Ammon's horn (tissue), 1 donor: ENCODE measurements at regions not wholly inside any gene's neighbourhood (a gene's known extent, or its start where the extent isn't known, plus 50 kb on each side); places are given as distances from the start of the nearest gene placed in this dataset.
"Not testable (repeated sequence)": the region's sequence is repeated elsewhere in the genome, so short reads cannot be mapped to it uniquely, and the experiment has no call there.

Experiments
- DNase-seq: peaks from one replicate; pipeline ENCODE4 v3.0.0-alpha.2; 2016; ENCODE audit warnings: low spot score

DNA sequence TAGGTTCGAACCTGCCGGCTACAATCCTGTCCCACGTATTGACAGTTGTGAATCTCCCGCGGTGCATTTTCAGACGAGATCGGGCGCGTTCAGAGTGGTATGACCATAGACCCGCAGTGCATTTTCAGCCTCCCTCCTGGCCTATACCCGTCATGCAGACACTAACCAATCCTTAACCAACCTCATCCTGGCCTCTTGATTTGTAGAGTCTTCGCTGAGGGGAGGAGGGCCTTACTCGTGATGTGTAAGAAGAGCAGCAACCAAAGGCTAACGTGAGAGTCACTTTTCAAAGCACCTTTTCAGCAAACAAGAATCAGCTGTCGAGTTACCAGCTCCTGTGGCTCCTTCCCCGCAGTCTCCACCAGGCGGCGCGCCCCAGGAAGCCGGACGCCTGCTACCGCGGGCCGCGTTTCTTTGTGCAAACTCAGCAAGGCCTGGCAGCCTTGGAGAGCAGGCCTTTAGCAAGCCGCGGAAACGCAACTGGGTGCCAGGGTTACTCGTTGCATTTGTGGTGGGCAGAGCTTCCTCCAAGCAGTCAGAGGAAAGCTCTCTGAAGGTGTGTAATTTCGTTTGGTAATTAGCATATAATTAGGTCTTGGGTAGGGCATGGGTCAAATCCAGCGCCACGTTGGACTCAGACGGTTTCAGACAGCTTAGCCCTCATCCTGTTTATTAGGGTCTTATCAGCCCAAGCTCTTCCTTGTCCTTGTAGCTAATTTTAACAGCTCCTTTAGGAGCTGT, 139.8 kb downstream of the OR2B2 start:
- DNase-seq = peak; percentile 86

DNA sequence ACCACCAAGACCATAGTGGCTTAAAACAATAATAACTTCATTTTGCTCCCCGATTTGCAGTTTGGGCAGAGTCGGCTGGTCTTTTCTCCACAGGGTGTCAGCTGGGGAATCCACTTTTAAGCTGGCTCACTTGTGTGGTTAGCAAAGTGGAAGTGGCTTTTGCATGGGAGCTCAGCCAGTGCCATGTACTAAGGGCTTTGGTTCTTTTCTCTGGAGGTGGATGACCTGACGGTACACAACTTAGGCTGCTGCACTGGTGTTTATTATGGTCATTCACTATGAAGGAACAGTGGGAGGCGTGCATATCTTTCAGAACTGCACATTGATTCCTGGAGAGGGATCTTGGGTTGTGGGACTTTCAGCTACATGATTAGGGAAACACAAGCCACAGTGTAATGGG, 141.0 kb downstream of the OR2B2 start:
- no peak for DNase-seq

DNA sequence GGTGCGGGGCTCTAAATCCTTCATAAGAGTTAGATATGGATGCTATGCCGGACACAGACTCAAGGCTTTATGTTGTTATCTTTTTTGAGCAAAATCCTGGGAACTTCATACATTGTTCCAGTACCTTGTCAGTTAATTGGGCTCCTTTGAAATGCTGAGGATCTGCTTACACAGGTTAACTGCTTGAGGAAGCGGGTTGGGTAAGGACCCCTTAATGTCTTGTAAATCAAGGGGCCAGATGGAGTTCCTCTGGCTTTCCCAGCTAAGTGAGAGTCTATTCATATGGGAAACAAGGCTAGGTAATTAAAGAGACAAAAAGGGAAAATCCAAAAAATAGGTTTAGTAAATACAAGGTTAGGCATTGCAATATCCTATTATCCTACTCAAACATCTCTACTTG, 141.5 kb downstream of the OR2B2 start:
- no peak for DNase-seq

DNA sequence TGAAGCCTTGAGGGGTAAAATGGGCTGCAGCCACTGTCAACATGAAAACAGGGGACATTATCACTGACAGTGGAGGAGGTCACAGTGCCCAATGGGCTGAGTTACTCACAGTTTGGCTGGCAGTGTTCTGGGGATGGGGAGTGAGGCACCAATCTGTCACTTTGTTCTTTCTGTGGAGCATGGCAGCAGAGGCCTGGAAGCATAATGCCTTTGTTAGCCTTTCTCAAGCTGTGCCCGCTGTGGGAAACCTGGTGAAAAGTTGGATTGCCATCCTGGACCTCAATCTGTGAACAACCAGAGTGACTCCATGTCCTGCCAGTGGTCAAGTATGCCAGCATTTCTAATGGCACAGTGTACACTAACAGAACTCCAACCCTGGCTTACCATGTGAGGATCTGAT, 143.6 kb downstream of the OR2B2 start:
- no peak for DNase-seq

DNA sequence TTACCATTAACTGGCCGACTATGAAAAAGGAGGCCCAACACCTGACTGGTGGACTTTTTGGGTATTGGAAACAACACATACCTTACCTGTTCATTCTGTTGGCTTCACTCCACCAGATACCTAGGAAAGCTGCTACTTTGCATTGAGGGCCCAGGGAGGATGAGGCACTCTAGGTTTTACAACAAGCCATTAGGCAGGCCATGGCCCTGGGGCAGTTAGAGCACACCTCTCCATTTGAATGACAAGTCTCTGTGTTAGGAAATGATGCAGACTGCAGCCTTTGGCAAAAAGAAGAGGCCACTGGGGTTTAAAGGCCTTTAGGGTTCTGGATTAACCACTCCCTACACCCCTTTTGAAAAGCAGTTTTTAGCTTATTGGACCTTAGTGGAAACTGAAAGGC, 144.3 kb downstream of the OR2B2 start:
- no peak for DNase-seq

DNA sequence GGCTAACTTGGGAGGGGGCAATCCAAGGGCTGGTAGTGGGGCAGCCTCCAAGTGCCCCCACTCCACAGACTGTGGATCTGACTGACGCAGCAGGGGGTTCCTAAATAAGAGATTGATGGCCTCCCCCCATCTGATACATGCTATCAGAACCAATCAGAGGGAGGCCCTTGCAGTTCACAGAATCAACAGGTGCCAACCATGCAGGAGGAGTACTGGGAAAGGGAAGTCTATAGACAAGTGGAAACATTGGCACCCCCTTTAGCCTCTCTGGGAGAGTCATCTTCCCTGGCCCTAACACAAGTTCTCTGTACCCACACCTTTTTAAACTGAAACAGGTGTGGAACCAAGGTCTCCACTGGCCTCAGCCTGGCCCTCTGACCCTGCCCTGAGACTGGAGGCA, 145.8 kb downstream of the OR2B2 start:
- DNase-seq = no peak

DNA sequence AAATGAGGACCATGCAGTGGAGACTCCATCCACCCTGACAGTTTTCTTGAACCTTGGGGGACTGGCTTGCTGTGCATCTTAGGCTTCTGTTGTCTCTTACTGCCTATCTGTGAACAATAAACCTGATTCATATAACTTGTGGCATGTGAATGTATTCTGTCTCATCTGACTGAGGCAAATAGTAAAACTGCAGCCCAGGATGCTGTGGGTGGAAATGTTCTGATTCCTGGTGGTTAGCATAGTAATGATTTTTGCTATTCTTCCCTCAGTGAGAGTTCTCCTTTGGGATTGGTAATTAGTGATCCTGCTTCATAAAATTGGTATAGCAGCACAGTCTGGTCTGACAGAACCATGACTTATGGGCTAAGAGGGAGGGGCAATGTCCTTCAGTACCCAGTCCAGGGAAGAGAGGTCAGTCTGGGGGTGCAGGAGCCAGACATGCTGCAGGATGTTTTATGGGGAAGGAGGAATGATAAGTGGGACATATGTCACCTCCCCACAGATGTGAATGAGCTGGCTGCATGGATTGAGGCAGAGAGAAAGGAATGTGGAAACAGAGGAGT, 147.1 kb downstream of the OR2B2 start:
- DNase-seq = peak; percentile 18

DNA sequence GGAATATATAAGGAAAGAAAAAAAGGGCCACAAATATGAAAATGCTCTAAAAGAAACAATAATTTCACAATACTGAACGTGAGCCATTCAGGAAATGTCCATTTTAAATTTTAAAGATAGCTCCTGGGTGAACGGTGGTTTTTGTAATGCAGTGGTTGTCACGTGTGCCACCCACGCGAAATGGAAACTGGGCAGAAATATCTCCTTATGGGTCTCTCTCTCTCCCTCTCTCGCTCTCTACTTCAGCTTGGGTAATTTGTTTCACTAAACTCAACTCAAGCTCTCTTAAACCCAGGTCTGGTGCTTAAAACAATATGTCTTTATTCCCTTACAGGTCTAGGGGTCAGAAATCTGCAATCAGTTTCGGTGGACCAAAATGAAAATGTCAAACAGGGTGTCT, 150.8 kb downstream of the OR2B2 start:
- DNase-seq = no peak

DNA sequence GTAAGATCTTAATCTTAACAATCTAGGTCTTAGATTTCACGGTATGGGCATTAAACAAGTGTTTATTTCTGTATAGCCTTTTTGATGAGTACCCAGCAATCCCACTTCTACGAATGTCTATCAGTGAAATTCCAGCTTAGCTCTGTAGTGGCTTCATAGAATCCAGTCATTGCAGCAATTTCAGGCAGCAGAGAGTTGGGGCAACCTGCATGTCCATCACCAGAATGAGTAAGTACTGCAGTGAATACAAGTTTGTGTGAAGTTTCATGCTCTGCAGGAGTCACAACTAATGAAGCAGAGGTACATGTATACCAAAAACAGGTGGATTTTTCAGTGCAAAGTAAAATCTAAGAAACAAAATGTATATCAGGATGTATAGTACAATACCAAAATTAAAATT, 151.7 kb downstream of the OR2B2 start:
- no peak for DNase-seq

DNA sequence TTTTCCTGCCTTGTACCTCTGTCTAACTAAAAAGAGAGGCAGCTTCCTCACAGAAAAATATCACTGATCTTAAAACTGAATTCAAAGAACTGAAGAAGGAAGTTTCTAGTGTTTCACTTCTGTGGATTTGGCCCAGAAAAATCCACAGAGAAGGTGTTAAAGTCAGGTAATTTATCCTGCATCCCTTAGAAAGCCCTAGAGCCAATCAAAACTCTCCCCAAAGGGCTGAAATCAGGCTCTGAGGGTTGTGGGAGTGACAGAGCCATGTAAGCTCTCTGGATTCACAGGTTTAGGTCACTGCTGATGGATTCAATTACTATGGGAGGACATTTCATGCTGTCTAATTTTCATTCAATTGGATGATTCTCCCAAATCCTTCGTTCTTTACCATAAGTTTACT, 152.3 kb downstream of the OR2B2 start:
- no peak for DNase-seq

DNA sequence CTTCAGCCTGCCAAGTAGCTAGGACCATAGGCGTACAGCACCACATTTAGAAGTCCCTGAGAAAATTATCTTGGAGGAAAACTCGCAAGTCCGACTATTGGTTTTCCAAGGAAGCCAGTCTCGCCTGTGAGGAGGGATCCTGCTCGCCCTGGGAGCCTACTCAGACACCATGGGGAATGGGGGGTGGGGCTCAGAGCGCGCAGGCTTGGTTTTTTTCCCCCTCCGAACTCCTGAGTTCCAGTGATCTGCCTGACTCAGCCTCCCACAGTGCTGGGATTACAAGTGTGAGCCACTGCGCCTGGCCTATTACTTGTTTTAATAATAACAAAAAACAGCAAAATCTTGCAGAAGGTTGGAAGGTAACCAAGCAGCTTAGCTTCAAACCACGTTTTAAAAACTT, 153.7 kb downstream of the OR2B2 start:
- no peak for DNase-seq

DNA sequence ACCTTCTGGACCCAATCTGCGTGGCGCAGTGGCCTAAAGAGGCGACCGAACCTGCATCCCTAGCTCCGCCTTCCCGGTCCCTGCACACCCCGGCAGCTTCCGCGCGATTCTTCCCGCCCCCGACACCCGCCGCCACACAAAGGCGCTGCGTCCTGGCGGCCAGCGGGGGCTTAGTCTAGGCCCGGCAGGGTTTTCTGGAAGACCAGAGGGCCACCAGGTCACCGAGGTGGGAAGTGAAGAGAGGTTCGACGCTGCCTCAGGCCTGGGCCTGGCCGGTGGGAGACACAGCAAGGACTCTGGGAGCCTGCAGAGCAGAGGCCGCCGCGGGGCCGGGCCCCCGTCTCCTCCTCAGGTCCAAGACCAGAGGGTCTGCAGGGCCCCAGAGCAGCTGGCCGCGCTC, 154.9 kb downstream of the OR2B2 start:
- DNase-seq = peak; percentile 18

DNA sequence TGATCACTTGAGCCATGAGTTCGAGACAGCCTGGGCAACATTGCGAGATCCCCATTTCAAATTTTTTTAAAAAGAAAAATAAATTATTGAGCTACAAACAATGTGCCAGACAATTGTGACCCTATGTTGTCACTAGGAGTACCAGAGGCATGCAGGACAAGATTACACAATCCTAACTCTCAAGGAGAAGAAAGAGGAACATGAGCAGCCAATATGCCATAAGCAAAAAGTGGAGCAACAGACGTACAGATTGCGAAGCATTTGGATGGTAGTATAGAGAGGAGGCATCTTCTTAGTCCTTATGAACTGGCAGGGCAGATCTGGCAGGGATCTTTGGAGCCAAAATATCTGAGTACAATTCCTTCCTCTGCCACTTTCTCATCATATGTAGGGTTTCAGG, 156.4 kb downstream of the OR2B2 start:
- peak; percentile 25 for DNase-seq

DNA sequence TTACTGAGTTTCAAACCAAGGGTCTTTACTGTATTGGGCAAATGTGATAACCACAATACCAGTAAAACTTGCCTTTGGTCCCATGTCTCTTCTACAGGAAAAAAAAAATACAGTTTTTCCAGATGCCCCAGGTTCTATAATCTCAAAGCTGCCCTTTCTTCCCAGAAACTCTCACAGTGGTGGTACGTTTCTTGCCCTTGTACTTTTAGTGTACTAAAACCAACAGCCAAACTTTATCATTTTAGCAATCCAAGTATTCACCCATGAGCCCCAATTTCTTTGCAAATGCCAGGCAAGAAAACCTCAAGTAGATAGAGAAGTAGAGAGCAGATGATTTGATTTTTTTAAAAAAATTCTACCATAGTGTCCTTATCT, 157.8 kb downstream of the OR2B2 start:
- DNase-seq = no peak

DNA sequence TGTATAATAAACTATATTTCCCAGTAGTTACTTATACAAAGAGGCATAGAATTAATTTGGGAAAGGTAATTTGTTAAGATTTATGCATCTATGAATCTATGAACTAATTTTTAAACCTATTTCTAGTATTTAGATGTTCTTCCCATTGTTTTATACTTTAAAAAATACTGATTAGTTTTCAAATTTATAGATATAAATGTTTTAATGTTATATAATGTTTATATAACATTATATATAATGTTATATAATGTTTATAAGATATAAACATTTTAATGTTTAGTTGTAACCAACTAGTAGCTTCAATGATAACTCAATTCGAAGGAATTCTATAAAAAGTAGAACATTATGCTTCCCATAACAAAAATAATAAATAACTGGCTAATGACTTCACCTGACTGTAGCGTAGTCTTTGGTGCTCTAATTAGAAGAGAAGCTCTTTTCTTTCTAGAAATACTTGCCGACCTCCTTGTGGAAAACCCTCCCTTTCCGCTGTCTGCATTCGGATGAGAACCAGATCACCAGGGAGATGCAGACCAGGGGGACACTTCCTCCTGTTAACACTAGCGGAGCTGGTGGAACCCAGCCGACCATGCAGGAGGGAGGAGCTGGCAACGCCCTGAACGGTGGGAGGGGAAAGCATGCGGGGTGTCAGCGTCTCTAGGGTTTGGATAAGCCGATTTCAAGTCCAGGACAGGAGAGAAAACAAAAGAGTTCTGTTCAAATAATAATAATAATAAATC, 158.4 kb downstream of the OR2B2 start:
- DNase-seq = peak; percentile 61

DNA sequence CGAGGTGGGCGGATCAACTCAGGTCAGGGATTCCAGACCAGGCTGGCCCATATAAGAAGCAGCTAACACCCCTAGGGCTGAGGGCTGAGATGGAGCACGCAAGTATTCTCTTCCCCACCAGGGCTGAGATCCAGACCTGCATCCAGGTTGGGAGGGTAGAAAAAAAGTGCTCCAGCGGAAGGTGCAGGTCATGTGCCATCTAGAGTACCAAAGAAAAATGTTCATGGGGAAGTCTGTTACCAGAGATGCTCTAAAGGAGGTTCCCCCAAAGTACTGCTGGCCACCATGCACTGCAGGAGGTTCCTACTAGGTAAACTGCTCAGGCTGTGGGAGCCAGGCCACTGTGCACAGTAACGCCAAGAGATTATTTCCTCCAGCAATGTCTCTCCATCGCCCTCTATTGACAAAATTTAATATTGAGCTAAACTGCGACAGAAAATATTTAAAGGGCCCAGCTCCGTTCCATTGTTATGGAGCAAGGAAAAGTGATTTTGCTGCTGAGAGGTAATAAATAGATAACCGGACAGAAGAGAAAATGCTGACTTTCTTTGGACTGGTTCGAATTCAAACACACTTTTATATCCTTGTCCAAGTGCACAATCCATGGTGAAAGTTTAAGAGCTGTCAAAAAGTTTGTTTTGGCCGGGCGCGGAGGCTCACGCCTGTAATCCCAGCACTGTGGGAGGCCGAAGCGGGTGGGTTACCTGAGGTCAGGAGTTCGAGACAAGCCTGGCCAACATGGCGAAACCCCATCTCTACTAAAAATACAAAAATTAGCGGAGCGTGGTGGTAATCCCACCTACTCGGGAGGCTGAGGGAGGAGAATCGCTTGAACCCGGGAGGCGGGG, 159.9 kb downstream of the OR2B2 start:
- DNase-seq = peak; percentile 77

DNA sequence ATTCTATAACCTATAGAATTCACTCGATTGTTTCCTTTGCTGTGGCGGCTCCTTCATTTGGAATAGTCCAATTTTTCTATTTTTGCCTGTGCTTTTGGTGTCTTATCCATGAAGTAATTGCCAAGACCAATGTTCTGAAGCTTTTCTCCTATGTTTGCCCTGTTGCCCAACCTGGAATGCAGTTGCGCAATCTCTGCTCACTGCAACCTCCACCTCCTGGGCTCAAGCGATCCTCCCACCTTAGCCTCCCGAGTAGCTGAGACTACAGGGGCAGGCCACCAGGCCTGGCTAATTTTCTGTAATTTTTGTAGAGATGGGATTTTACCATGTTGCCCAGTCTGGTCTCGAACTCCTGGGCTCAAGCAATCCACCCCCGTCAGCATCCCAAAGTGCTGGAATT, 163.5 kb downstream of the OR2B2 start:
- DNase-seq = no peak

DNA sequence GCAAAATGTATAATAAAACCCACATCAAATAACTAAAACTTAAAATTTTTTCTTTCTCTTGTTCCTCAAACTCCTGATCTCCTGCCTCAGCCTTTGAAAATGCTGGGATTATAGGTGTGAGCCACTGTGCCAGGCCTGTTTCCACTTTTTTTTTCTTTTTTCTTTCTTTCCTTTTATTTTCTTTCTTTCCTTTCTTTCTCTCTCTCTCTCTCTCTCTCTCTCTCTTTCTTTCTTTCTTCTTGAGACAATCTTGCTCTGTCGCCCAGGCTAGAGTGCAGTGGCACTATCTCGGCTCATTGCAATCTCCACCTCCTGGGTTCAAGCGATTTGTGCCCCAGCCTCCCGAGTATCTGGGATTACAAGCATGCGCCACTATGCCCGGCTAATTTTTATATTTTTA, 164.6 kb downstream of the OR2B2 start:
- no peak for DNase-seq

DNA sequence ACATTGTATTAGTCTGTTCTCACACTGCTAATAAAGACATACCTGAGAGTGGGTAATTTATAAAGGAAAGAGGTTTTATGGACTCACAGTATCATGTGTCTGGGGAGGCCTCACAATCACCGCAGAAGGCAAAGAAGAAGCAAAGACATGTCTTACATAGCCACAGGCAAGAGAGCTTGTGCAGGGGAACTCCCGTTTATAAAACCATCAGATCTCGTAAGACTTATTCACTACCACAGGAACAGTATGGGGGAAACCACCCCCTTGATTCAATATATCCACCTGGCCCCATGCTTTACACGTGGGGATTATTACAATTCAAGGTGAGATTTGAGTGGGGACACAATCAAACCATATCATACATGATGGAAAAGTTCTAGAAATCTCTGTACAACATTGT, 165.3 kb downstream of the OR2B2 start:
- DNase-seq = not testable (repeated sequence)

DNA sequence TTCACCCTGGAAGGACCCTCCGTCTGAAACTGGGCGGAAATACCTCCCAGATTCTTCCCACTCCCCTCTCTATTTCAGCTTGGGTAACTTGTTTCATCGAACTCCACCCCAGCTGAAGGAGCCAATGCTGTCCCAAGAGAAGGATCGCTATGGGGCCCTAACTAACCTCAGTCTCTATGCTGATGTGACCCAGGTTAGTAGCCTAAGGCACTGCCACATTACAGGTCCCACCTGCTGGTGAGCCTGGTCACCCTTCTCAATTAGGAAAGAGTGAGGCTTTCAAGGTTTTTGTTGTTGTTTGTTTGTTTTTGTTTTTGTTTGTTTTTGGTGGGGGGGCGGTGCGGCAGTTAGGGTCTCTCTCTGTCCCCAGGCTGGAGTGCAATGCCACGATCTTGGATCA, 168.4 kb downstream of the OR2B2 start:
- no peak for DNase-seq

DNA sequence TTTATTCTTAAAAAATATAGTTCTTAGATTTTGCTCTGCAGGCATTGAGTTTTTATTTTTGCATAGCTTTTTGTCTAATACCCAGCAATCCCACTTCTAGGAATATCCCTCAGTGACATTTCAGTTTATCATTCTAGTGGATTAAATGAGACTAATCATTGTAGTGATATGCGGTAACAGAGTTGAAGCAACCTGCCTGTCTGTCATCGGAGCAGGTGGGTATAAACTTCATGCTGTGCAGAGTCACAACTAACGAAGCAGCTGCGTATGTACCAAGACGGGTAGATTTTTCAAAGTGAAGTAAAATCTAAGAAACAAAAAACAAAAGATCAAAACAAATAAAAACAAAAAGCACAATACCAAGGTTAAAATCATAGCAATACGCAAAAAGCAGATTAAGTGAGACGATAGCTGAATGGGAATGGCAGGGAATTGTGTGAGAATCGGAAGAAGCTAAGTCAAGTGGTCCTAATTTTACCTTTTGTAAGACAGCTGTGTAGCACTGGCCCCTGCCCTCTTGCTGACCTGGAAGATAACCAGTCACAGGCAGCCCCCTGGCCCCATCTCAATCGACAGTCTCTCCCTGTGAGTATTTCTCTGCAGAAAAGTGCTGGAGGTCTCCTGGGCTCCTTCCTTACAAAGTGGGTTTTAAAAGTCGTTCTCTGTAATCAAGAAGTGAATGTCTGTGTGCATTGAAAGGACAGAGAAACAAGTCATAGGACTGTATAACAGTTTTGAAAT, 169.2 kb downstream of the OR2B2 start:
- DNase-seq = no peak

DNA sequence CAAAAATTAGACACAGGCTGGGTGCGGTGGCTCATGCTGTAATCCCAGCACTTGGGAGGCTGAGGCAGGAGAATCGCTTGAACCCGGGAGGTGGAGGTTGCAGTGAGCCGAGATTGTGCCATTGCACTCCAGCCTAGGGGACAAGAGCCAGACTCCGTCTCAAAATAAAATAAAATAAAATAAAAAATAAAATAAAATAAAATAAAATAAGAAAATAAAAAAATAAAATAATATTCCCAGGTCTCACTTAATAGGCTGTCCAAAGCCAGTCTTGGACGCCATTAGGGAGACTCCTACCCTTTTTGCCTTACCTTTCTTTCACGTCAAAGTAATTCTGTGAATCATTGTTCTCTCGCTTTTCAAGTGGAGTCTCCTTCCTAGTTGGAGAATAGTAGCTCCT, 172.3 kb downstream of the OR2B2 start:
- DNase-seq = not testable (repeated sequence)
